A549 (cell line): ENCODE measurements at regions not wholly inside any gene's neighbourhood (a gene's known extent, or its start where the extent isn't known, plus 50 kb on each side); places are given as distances from the start of the nearest gene placed in this dataset.

ENCODE experiments used
- ATAC-seq, 2 experiments: fragments of 200-7000 bp in 1 of 2; fragments of >200 bp in 1 of 2; cut with Nextera tagmentation in 1 of 2; cut with Tn5 transposase in 1 of 2; 3 replicates each; pipeline versions ENCODE4 v1.8.0 to v1.9.1; 2018 to 2020; ENCODE audit warnings: mild to moderate bottlenecking in 1 of 2, moderate library complexity in 1 of 2
- CTCF ChIA-PET: fragments of 300-600 bp; sonication (Branson Sonifier 250); formaldehyde crosslinking; extraction: SDS; loops from one replicate; lab custom pipeline; 2021; ENCODE audit warnings: antibody characterized with exemption, inconsistent platforms; lab: Yijun Ruan, JAX
- POLR2A ChIA-PET: fragments of 350-600 bp; formaldehyde crosslinking; extraction: SDS; loops from one replicate; lab custom pipeline; 2021; ENCODE audit warnings: antibody characterized with exemption, inconsistent platforms; lab: Yijun Ruan, JAX
- DNase-seq, 2 experiments: peaks; one replicate each; pipeline versions ENCODE4 v3.0.0 to v3.0.0-alpha.2; 2011 to 2016; ENCODE audit warnings: low read depth in 1 of 2, low spot score in 1 of 2
- FAIRE-seq: peaks from 2 replicates; lab custom pipeline; 2011; peaks lifted over from hg19 to GRCh38; lab: Jason Lieb, UNC
- H3K27ac ChIP-seq, 2 experiments: fragments of >200 bp; sonication (Bioruptor Twin); formaldehyde crosslinking; 3 replicates each; pipeline ENCODE4 v1.5.1; 2016 to 2017
- H3K4me1 ChIP-seq: fragments of >200 bp; sonication (Bioruptor Twin); formaldehyde crosslinking; 3 replicates; pipeline ENCODE4 v1.6.1; 2016
- H3K4me2 ChIP-seq: fragments of >200 bp; sonication (Bioruptor Twin); formaldehyde crosslinking; 3 replicates; pipeline ENCODE4 v1.6.1; 2016
- H3K4me3 ChIP-seq: fragments of >200 bp; sonication (Bioruptor Twin); formaldehyde crosslinking; 3 replicates; pipeline ENCODE4 v1.5.1; 2016
- H3K9me3 ChIP-seq: fragments of >200 bp; sonication (Bioruptor Twin); formaldehyde crosslinking; 3 replicates; pipeline ENCODE4 v1.6.1; 2016
- BCL3 ChIP-seq: fragments of >200 bp; sonication (Bioruptor Twin); formaldehyde crosslinking; IDR thresholded peaks from 3 replicates; pipeline ENCODE4 v1.6.1; 2016
- CBX2 ChIP-seq: fragments of 200-600 bp; sonication (generic); IDR thresholded peaks from 2 replicates; pipeline ENCODE4 v1.6.1; 2016; ENCODE audit warnings: low read depth, mild to moderate bottlenecking, borderline replicate concordance
- CBX8 ChIP-seq: fragments of 200-600 bp; sonication (generic); IDR thresholded peaks from 2 replicates; pipeline ENCODE4 v1.6.1; 2016
- CHD4 ChIP-seq: fragments of 200-600 bp; sonication (generic); IDR thresholded peaks from 2 replicates; pipeline ENCODE4 v1.6.1; 2016; ENCODE audit warnings: antibody characterized with exemption, mild to moderate bottlenecking, borderline replicate concordance
- CTCF ChIP-seq: fragments of >200 bp; sonication (Bioruptor Twin); formaldehyde crosslinking; IDR thresholded peaks from 3 replicates; pipeline ENCODE4 v1.5.1; 2016
- EHF ChIP-seq: fragments of 250-450 bp; sonication (Bioruptor Pico); IDR thresholded peaks from 2 replicates; pipeline ENCODE4 v1.5.0; 2020; ENCODE audit warnings: mild to moderate bottlenecking
- EHMT2 ChIP-seq: fragments of 200-600 bp; sonication (generic); IDR thresholded peaks from 2 replicates; pipeline ENCODE4 v1.6.1; 2016; ENCODE audit warnings: antibody characterized with exemption, low read depth, mild to moderate bottlenecking, moderate library complexity
- ELK1 ChIP-seq: fragments of 150-350 bp; IDR thresholded peaks from 2 replicates; pipeline ENCODE4 v1.6.1; 2014; ENCODE audit warnings: low read depth, mild to moderate bottlenecking, low read length
- FOSL2 ChIP-seq, 2 experiments: fragments of 450-650 bp in 1 of 2; fragments of >200 bp in 1 of 2; sonication (Bioruptor Twin) in 1 of 2; formaldehyde crosslinking; IDR thresholded peaks; 2 replicates each; pipeline versions ENCODE4 v1.5.0 to v1.6.1; 2016 to 2020; ENCODE audit warnings: mild to moderate bottlenecking in 1 of 2, moderate library complexity in 1 of 2
- HES2 ChIP-seq: fragments of >200 bp; sonication (Bioruptor Twin); formaldehyde crosslinking; IDR thresholded peaks from 2 replicates; pipeline ENCODE4 v1.6.1; 2016
- HMGXB4 ChIP-seq: fragments of 250-450 bp; sonication (Bioruptor Pico); IDR thresholded peaks from 2 replicates; pipeline ENCODE4 v1.5.0; 2021; ENCODE audit warnings: mild to moderate bottlenecking, moderate library complexity, borderline replicate concordance
- HOXB13 ChIP-seq: fragments of 250-450 bp; sonication (Bioruptor Pico); IDR thresholded peaks from 2 replicates; pipeline ENCODE4 v1.5.0; 2020; ENCODE audit warnings: low read depth, mild to moderate bottlenecking, moderate library complexity
- KDM1A ChIP-seq: fragments of 200-600 bp; sonication (generic); IDR thresholded peaks from 2 replicates; pipeline ENCODE4 v1.6.1; 2016; ENCODE audit warnings: low read depth, mild to moderate bottlenecking
- MAX ChIP-seq: IDR thresholded peaks from 2 replicates; pipeline ENCODE4 v1.6.1; 2012
- MAZ ChIP-seq: fragments of 150-350 bp; IDR thresholded peaks from 2 replicates; pipeline ENCODE4 v1.6.1; 2014; ENCODE audit warnings: antibody characterized with exemption, low read depth, low read length, borderline replicate concordance
- PBX3 ChIP-seq: IDR thresholded peaks from 2 replicates; pipeline ENCODE4 v1.6.1; 2012
- POLR2A ChIP-seq: IDR thresholded peaks from 2 replicates; pipeline ENCODE4 v1.6.1; 2012; ENCODE audit warnings: mild to moderate bottlenecking, low read length
- RAD21 ChIP-seq, 2 experiments: fragments of >200 bp in 1 of 2; sonication (Bioruptor Twin) in 1 of 2; formaldehyde crosslinking in 1 of 2; IDR thresholded peaks in 1 of 2; conservative IDR thresholded peaks in 1 of 2; 2 replicates in 1 of 2; 3 replicates in 1 of 2; pipeline ENCODE4 v1.6.1; 2012 to 2018; ENCODE audit warnings: inconsistent platforms in 1 of 2
- RFX5 ChIP-seq: fragments of 450-650 bp; IDR thresholded peaks from 2 replicates; pipeline ENCODE4 v1.7.1; 2014; ENCODE audit warnings: antibody characterized with exemption, mild to moderate bottlenecking, moderate library complexity
- RNF2 ChIP-seq: fragments of 200-600 bp; sonication (generic); IDR thresholded peaks from 2 replicates; pipeline ENCODE4 v1.6.1; 2016; ENCODE audit warnings: low read depth, mild to moderate bottlenecking, antibody characterized with exemption, moderate library complexity, borderline replicate concordance
- ZSCAN20 ChIP-seq: fragments of 250-450 bp; sonication (Bioruptor Pico); IDR thresholded peaks from 2 replicates; pipeline ENCODE4 v1.8.0; 2022; ENCODE audit warnings: mild to moderate bottlenecking, moderate library complexity
- WGBS: methylation state at CpG from one replicate; pipeline ENCODE4 v1.1.6; 2017; ENCODE audit errors: missing lambda C conversion rate; 5-methylcytosine and 5-hydroxymethylcytosine counted together

- ATAC-seq = no peak
- 27% methylated on average over 1 of the region's 1 CpG for WGBS
- Histone ChIP-seq H3K4me3 (no peak overlapping the region), H3K4me1 (no peaks in the 10 kb centered on the region), H3K9me3 (no peaks in the 10 kb centered on the region), H3K27ac (no peak overlapping the region), H3K4me2 (no peak overlapping the region)
- FAIRE-seq = no peak
- CTCF ChIA-PET = no interaction called here
- DNase-seq = no peak
- TF ChIP-seq PBX3 = no peak
- no peak for TF ChIP-seq EHF (CRISPR knock-in tag)
- TF ChIP-seq FOSL2 (IDR thresholded peaks at IDR 0.05) = no peak
- no peak for TF ChIP-seq FOSL2 (CRISPR knock-in tag; IDR thresholded peaks at IDR 0.05)
- TF ChIP-seq MAX = no peak
- no peak for TF ChIP-seq EHMT2
- TF ChIP-seq POLR2A = no peak
- TF ChIP-seq HOXB13 (CRISPR knock-in tag) = no peak
- no peak for TF ChIP-seq ZSCAN20 (CRISPR knock-in tag)
- TF ChIP-seq RFX5 = no peak
- TF ChIP-seq BCL3 = no peak
- no peak for TF ChIP-seq CHD4
- TF ChIP-seq HES2 = no peak
- TF ChIP-seq CBX8 = no peak
- no peak for TF ChIP-seq KDM1A
- no peak for TF ChIP-seq MAZ
- TF ChIP-seq RAD21 (conservative IDR thresholded peaks at IDR 0.05 in 1 of 2, IDR thresholded peaks at IDR 0.05 in 1 of 2) = no peak
- TF ChIP-seq RNF2 = no peak
- TF ChIP-seq, all 56 proteins: peak for 0
- POLR2A ChIA-PET = no interaction called here
Observed at GRCh38 chr15:85929786-85930185, 135.1 kb upstream of the KLHL25 start.

- no peak for FAIRE-seq
Observed at GRCh38 chr15:85932391-85932790, 137.7 kb upstream of the KLHL25 start.

More at GRCh38 chr15:85932391-85932790, 137.7 kb upstream of the KLHL25 start:
- WGBS = 0% methylated on average over 1 of the region's 1 CpG
- POLR2A ChIA-PET = no interaction called here
- TF ChIP-seq CTCF (no peak), HOXB13 (CRISPR knock-in tag) (no peak), ELK1 (no peak), FOSL2 (IDR thresholded peaks at IDR 0.05) (no peak), FOSL2 (CRISPR knock-in tag; IDR thresholded peaks at IDR 0.05) (no peak), CBX2 (no peak), HMGXB4 (no peak)
- TF ChIP-seq, all 56 proteins: peak for 0
- Histone ChIP-seq H3K4me1 (no peaks in the 10 kb centered on the region), H3K27ac (no peak overlapping the region), H3K4me3 (no peak overlapping the region), H3K4me2 (no peak overlapping the region), H3K9me3 (no peaks in the 10 kb centered on the region)
- CTCF ChIA-PET = no interaction called here
- DNase-seq (no peak), ATAC-seq (no peak)
